GM23248 (cell line): ENCODE measurements at regions not wholly inside any gene's neighbourhood (a gene's known extent, or its start where the extent isn't known, plus 50 kb on each side); places are given as distances from the start of the nearest gene placed in this dataset.

Experiments used
- EZH2 ChIP-seq: fragments of 200-600 bp; sonication (generic); IDR thresholded peaks from 2 replicates; pipeline ENCODE4 v1.6.1; 2018; ENCODE audit warnings: antibody characterized with exemption, mild to moderate bottlenecking; ENCODE audit not compliant: insufficient read depth, poor library complexity, severe bottlenecking
- EZH2phosphoT487 ChIP-seq: fragments of 200-600 bp; sonication (generic); IDR thresholded peaks from 2 replicates; pipeline ENCODE4 v1.6.1; 2018; ENCODE audit warnings: antibody characterized with exemption, moderate library complexity, mild to moderate bottlenecking, low read depth; ENCODE audit not compliant: insufficient read depth

DNA sequence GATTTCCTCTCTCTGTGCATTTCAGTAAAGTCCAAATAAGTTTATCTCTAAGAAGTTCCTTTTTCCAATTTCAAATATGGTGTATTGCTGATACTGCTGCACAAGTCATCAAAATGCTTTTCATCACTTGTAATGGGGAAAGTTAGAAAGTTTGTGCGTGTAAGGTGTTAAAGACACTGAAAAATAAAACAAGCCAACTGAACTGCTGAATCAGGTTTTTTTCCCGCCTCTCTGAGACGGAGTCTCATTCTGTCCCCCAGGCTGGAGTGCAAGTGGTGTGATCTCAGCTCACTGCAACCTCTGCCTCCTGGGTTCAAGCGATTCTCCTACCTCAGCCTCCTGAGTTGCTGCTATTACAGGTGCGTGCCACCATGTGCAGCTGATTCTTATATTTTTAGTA lies 400.9 kb downstream of the LRRC70 start:
- TF ChIP-seq EZH2phosphoT487 (no peak), EZH2 (no peak)
